ENCODE measurements at regions not wholly inside any gene's neighbourhood (a gene's known extent, or its start where the extent isn't known, plus 50 kb on each side); places are given as distances from the start of the nearest gene placed in this dataset.

- DNase-seq, result no peak
Observed at GRCh38 chr6:98650941-98651340, 183.4 kb upstream of the POU3F2 start.

- no peak for DNase-seq
Observed at GRCh38 chr6:98653179-98653578, 181.2 kb upstream of the POU3F2 start.

- no peak for DNase-seq
Observed at GRCh38 chr6:98657764-98658163, 176.6 kb upstream of the POU3F2 start.

- DNase-seq, result no peak
Observed at GRCh38 chr6:98669371-98669770, 165.0 kb upstream of the POU3F2 start.

- DNase-seq, result no peak
Observed at GRCh38 chr6:98670045-98670746, 164.2 kb upstream of the POU3F2 start.

GRCh38 chr6:98672681-98673475 lies 161.5 kb upstream of the POU3F2 start:
- DNase-seq, result no peak

- DNase-seq, result no peak
Observed at GRCh38 chr6:98678481-98678880, 155.9 kb upstream of the POU3F2 start.

- no peak for DNase-seq
Observed at GRCh38 chr6:98686008-98686601, 148.3 kb upstream of the POU3F2 start.

- no peak for DNase-seq
Observed at GRCh38 chr6:98687752-98688151, 146.6 kb upstream of the POU3F2 start.

- DNase-seq, result no peak
Observed at GRCh38 chr6:98695091-98695801, 139.1 kb upstream of the POU3F2 start.

- DNase-seq, result no peak
Observed at GRCh38 chr6:98711380-98711779, 123.0 kb upstream of the POU3F2 start.

- no peak for DNase-seq
Observed at GRCh38 chr6:98716341-98716740, 118.0 kb upstream of the POU3F2 start.

- no peak for DNase-seq
Observed at GRCh38 chr6:98717322-98717877, 117.0 kb upstream of the POU3F2 start.

- no peak for DNase-seq
Observed at GRCh38 chr6:98717988-98718387, 116.4 kb upstream of the POU3F2 start.

- DNase-seq, result no peak
Observed at GRCh38 chr6:98724537-98724936, 109.8 kb upstream of the POU3F2 start.

GRCh38 chr6:98747273-98747672 lies 87.1 kb upstream of the POU3F2 start:
- DNase-seq, result no peak

GRCh38 chr6:98747960-98748359 lies 86.4 kb upstream of the POU3F2 start:
- DNase-seq, result no peak

- DNase-seq, result no peak
Observed at GRCh38 chr6:98759459-98759858, 74.9 kb upstream of the POU3F2 start.

GRCh38 chr6:98764373-98764911 lies 69.9 kb upstream of the POU3F2 start:
- no peak for DNase-seq

GRCh38 chr6:98769546-98769945 lies 64.8 kb upstream of the POU3F2 start:
- DNase-seq, result no peak

GRCh38 chr6:98775205-98775604 lies 59.2 kb upstream of the POU3F2 start:
- DNase-seq, result no peak

GRCh38 chr6:98777762-98778161 lies 56.6 kb upstream of the POU3F2 start:
- no peak for DNase-seq

- no peak for DNase-seq
Observed at GRCh38 chr6:98779618-98780017, 54.8 kb upstream of the POU3F2 start.

Data from activated gamma-delta T cell (primary cell).